ENCODE measurements at regions not wholly inside any gene's neighbourhood (a gene's known extent, or its start where the extent isn't known, plus 50 kb on each side); places are given as distances from the start of the nearest gene placed in this dataset.
"Not testable (repeated sequence)": the region's sequence is repeated elsewhere in the genome, so short reads cannot be mapped to it uniquely, and the experiment has no call there.

DNA sequence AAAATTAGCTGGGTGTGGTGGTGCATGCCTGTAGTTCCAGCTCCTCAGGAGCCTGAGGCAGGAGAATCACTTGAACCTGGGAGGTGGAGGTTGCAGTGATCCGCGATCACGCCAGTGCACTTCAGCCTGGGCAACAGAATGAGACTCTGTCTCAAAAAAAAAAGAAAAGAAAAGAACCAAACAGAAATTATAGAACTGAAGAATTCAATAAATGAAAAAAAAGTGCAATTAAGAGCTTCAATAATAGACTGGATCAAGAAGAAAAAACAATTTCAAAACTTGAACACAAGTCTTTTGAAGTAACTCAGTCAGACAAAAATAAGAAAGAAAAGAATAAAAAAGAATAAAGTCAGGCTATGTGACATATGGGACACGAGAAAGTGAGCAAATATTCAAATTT, 175.8 kb upstream of the ZSWIM2 start:
- Mint-ChIP-seq H3K27me3 (ENCODE audit: low read depth in 3 of 3) (peaks cover 0 to 2% (median 0%) of the 10 kb centered on the region in 3 donors), H3K4me3 (no peak overlapping the region), H3K9me3 (peaks cover 17 to 34% (median 31%) of the 10 kb centered on the region in 7 donors), H3K36me3 (no peaks in the 10 kb centered on the region), H3K4me1 (no peaks in the 10 kb centered on the region), H3K27ac (no peak overlapping the region)
- Histone ChIP-seq H3K9ac (ENCODE audit: insufficient read depth, low read length, poor library complexity, severe bottlenecking) (no peak overlapping the region), H3K9me3 (replicated peaks in 1 of 2; ENCODE audit: control insufficient read depth in 1 of 2, insufficient read depth in 1 of 2, low read length in 2 of 2) (peaks cover 25 to 27% of the 10 kb centered on the region in 2 donors), H3K27ac (ENCODE audit: low read depth in 1 of 2, low read length in 2 of 2) (no peak overlapping the region), H3K27me3 (ENCODE audit: control insufficient read depth in 2 of 2, insufficient read depth in 2 of 2, low read length in 2 of 2) (no peaks in the 10 kb centered on the region), H2AFZ (ENCODE audit: insufficient read depth, low read depth, low read length, poor library complexity, severe bottlenecking) (no peak overlapping the region), H3K79me2 (ENCODE audit: insufficient read depth, low read length) (no peaks in the 10 kb centered on the region), H3K4me1 (ENCODE audit: control insufficient read depth in 1 of 2, insufficient read depth in 2 of 2, low read length in 2 of 2) (no peaks in the 10 kb centered on the region), H3K36me3 (replicated peaks in 1 of 2; ENCODE audit: control insufficient read depth in 1 of 2, insufficient read depth in 2 of 2, low read length in 2 of 2) (no peaks in the 10 kb centered on the region), H4K20me1 (ENCODE audit: insufficient read depth, low read length) (no peaks in the 10 kb centered on the region), H3K4me3 (replicated peaks in 1 of 3; ENCODE audit: low read depth in 2 of 3, low read length in 3 of 3) (no peak overlapping the region), H3K4me2 (replicated peaks; ENCODE audit: extremely low read depth, low read length, poor library complexity, severe bottlenecking) (no peak overlapping the region)
- no peak for DNase-seq
- WGBS (ENCODE audit: insufficient coverage), result no CpG with 5 or more reads among the region's 4 CpGs
- intact Hi-C loops (cut with micrococcal nuclease), result no loop called here
- TF ChIP-seq, protein P1, sequence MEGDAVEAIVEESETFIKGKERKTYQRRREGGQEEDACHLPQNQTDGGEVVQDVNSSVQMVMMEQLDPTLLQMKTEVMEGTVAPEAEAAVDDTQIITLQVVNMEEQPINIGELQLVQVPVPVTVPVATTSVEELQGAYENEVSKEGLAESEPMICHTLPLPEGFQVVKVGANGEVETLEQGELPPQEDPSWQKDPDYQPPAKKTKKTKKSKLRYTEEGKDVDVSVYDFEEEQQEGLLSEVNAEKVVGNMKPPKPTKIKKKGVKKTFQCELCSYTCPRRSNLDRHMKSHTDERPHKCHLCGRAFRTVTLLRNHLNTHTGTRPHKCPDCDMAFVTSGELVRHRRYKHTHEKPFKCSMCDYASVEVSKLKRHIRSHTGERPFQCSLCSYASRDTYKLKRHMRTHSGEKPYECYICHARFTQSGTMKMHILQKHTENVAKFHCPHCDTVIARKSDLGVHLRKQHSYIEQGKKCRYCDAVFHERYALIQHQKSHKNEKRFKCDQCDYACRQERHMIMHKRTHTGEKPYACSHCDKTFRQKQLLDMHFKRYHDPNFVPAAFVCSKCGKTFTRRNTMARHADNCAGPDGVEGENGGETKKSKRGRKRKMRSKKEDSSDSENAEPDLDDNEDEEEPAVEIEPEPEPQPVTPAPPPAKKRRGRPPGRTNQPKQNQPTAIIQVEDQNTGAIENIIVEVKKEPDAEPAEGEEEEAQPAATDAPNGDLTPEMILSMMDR (IDR thresholded peaks at IDR 0.05), result no peak

DNA sequence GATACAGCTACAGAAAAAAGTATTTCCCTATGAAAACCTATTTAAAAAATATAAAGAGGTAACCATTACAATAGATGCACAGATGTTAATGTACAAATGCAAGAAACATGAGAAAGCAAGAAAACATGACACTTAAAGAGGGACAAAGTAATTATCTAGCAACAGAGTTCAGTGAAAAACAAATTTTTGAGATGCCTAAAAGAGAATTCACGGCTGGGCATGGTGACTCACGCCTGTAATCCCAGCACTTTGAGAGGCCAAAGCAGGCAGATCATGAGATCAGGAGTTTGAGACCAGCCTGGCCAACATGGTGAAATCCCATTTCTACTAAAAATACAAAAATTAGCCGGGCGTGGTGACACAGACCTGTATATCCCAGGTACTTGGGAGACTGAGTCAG, 175.0 kb upstream of the ZSWIM2 start:
- intact Hi-C loops (cut with micrococcal nuclease); H3K79me2 ChIP-seq (ENCODE audit: insufficient read depth, low read length); H3K9ac ChIP-seq (ENCODE audit: insufficient read depth, low read length, poor library complexity, severe bottlenecking); H3K4me2 ChIP-seq (replicated peaks; ENCODE audit: extremely low read depth, low read length, poor library complexity, severe bottlenecking); H3K36me3 ChIP-seq (replicated peaks in 1 of 2; ENCODE audit: control insufficient read depth in 1 of 2, insufficient read depth in 2 of 2, low read length in 2 of 2); H2AFZ ChIP-seq (ENCODE audit: insufficient read depth, low read depth, low read length, poor library complexity, severe bottlenecking); H3K27me3 Mint-ChIP-seq (ENCODE audit: low read depth in 3 of 3); H3K4me3 ChIP-seq (replicated peaks in 1 of 3; ENCODE audit: low read depth in 2 of 3, low read length in 3 of 3); DNase-seq; H3K4me1 Mint-ChIP-seq; H4K20me1 ChIP-seq (ENCODE audit: insufficient read depth, low read length); H3K27me3 ChIP-seq (ENCODE audit: control insufficient read depth in 2 of 2, insufficient read depth in 2 of 2, low read length in 2 of 2); H3K27ac Mint-ChIP-seq; H3K36me3 Mint-ChIP-seq; H3K27ac ChIP-seq (ENCODE audit: low read depth in 1 of 2, low read length in 2 of 2); H3K4me3 Mint-ChIP-seq; H3K4me1 ChIP-seq (ENCODE audit: control insufficient read depth in 1 of 2, insufficient read depth in 2 of 2, low read length in 2 of 2): not testable (repeated sequence)
- peaks cover 15 to 33% (median 28%) of the 10 kb centered on the region in 7 donors for H3K9me3 Mint-ChIP-seq
- peaks cover 24 to 27% of the 10 kb centered on the region in 2 donors for H3K9me3 ChIP-seq (replicated peaks in 1 of 2; ENCODE audit: control insufficient read depth in 1 of 2, insufficient read depth in 1 of 2, low read length in 2 of 2)
- WGBS (ENCODE audit: insufficient coverage), result 100% methylated on average over 2 of the region's 4 CpGs
